ENCODE measurements at regions not wholly inside any gene's neighbourhood (a gene's known extent, or its start where the extent isn't known, plus 50 kb on each side); places are given as distances from the start of the nearest gene placed in this dataset.

DNA sequence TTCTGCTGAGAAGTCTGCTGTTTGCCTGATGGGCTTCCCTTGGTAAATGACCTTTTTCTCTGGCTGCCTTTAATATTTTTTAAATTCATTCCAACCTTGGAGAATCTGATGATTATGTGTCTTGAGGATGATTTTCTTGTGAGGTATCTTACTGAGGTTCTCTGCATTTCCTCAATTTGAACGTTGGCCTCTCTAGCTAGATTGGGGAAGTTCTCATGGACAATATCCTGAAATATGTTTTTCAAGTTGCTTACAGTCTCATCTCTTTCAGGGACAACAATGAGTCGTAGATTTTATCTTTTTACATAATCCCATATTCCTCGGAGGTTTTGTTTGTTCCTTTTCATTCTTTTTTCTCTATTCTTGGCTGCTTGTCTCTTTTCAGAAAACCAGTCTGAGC lies 208.4 kb downstream of the KIF20B start:
- DNase-seq (ENCODE audit: low spot score), result no peak
- Mint-ChIP-seq H3K4me3 (ENCODE audit: unreplicated experiment) (no peak overlapping the region), H3K27me3 (ENCODE audit: unreplicated experiment) (peaks cover 1% of the 10 kb centered on the region), H3K4me1 (ENCODE audit: unreplicated experiment) (peaks cover 3% of the 10 kb centered on the region), H3K27ac (ENCODE audit: unreplicated experiment) (no peak overlapping the region), H3K9me3 (ENCODE audit: unreplicated experiment) (no peaks in the 10 kb centered on the region), H3K36me3 (ENCODE audit: low read depth, unreplicated experiment) (no peaks in the 10 kb centered on the region)
- TF ChIP-seq, protein P1, sequence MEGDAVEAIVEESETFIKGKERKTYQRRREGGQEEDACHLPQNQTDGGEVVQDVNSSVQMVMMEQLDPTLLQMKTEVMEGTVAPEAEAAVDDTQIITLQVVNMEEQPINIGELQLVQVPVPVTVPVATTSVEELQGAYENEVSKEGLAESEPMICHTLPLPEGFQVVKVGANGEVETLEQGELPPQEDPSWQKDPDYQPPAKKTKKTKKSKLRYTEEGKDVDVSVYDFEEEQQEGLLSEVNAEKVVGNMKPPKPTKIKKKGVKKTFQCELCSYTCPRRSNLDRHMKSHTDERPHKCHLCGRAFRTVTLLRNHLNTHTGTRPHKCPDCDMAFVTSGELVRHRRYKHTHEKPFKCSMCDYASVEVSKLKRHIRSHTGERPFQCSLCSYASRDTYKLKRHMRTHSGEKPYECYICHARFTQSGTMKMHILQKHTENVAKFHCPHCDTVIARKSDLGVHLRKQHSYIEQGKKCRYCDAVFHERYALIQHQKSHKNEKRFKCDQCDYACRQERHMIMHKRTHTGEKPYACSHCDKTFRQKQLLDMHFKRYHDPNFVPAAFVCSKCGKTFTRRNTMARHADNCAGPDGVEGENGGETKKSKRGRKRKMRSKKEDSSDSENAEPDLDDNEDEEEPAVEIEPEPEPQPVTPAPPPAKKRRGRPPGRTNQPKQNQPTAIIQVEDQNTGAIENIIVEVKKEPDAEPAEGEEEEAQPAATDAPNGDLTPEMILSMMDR (IDR thresholded peaks at IDR 0.05; ENCODE audit: unreplicated experiment), result no peak

DNA sequence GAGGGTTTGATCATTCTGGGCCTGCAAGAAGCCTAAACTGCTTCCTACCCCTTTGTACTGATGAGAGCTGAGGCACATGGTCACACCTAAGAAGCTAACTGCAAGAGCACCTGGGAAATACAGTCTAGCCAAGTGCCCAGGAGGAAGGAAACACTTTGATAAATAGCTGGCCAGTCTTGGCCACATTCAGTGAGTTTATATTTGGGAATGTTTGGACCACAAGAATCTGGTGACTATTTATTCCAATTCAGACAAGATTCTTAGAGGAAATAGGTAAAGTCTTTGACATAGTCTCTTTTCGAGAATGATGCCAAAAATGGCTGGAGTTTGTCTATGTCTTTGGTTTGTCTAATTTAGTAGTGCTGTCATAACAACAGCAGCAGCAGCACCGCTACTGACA lies 213.6 kb downstream of the KIF20B start:
- no peaks in the 10 kb centered on the region for H3K9me3 Mint-ChIP-seq (ENCODE audit: unreplicated experiment)
- peaks cover 3% of the 10 kb centered on the region for H3K4me1 Mint-ChIP-seq (ENCODE audit: unreplicated experiment)
- no peak overlapping the region for H3K27ac Mint-ChIP-seq (ENCODE audit: unreplicated experiment)
- no peaks in the 10 kb centered on the region for H3K27me3 Mint-ChIP-seq (ENCODE audit: unreplicated experiment)
- no peaks in the 10 kb centered on the region for H3K36me3 Mint-ChIP-seq (ENCODE audit: low read depth, unreplicated experiment)
- H3K4me3 Mint-ChIP-seq (ENCODE audit: unreplicated experiment), result no peak overlapping the region
- DNase-seq (ENCODE audit: low spot score), result no peak
- TF ChIP-seq, protein P1 (IDR thresholded peaks at IDR 0.05; ENCODE audit: unreplicated experiment), result no peak

DNA sequence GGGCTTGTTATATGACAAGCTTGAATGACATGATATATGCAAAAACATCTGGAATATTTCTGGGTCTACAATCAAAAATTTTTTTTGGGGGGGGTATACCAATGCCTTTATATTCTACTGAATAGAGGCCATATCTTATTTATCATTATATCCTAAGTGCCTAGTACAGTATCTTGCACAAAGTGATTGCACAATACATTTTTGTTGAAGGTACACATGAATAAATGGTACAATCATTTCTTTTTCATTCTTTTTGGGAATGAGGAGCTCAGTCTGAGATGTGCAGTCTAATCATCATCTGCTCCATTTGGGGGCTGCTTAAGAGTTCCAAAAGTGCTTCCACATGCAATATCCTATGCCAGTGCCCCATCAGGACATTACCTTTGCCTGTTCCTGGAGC lies 214.6 kb downstream of the KIF20B start:
- DNase-seq (ENCODE audit: low spot score), result no peak
- H3K27ac Mint-ChIP-seq (ENCODE audit: unreplicated experiment), result no peak overlapping the region
- no peaks in the 10 kb centered on the region for H3K27me3 Mint-ChIP-seq (ENCODE audit: unreplicated experiment)
- no peak overlapping the region for H3K4me3 Mint-ChIP-seq (ENCODE audit: unreplicated experiment)
- TF ChIP-seq, protein P1 (IDR thresholded peaks at IDR 0.05; ENCODE audit: unreplicated experiment), result no peak
- H3K9me3 Mint-ChIP-seq (ENCODE audit: unreplicated experiment), result no peaks in the 10 kb centered on the region
- no peaks in the 10 kb centered on the region for H3K36me3 Mint-ChIP-seq (ENCODE audit: low read depth, unreplicated experiment)
- H3K4me1 Mint-ChIP-seq (ENCODE audit: unreplicated experiment), result peaks cover 3% of the 10 kb centered on the region

DNA sequence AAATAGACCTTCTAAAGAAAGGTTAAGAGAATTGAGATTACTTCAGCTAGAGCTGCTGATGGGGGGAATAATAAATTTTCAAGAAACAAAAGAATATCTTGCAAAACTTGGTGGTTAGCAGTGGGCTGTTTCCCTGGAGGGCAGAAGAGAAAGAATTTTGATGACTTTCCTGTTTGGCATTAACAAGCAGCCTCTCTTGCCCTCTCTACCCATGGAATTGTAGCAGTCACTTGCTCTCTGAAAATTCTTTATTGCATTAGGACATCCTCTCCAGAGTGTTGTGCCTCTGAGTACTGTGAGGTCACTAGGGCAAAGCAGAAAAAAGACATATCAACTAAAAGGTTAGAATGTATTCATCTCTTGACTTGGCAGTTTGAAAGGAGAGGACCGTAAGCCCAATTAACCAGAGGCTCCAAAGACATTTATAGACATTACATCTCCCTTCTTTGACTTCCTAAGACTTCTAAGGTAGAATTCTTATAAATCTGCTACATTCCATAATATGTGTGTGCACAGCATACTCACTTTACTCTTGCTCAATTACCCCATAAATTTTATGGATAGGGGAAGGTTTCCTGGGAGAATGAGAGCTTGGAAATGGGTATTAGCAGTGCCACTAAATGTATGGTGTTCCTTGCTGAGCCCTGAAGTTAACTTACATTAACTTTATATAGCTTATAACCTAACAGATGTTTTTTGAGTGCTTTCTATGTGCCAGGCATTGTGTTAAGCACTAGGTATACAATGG lies 215.3 kb downstream of the KIF20B start:
- DNase-seq (ENCODE audit: low spot score), result no peak
- no peaks in the 10 kb centered on the region for H3K36me3 Mint-ChIP-seq (ENCODE audit: low read depth, unreplicated experiment)
- H3K27me3 Mint-ChIP-seq (ENCODE audit: unreplicated experiment), result no peaks in the 10 kb centered on the region
- TF ChIP-seq, protein P1 (IDR thresholded peaks at IDR 0.05; ENCODE audit: unreplicated experiment), result no peak
- no peak overlapping the region for H3K4me3 Mint-ChIP-seq (ENCODE audit: unreplicated experiment)
- no peak overlapping the region for H3K27ac Mint-ChIP-seq (ENCODE audit: unreplicated experiment)
- H3K9me3 Mint-ChIP-seq (ENCODE audit: unreplicated experiment), result no peaks in the 10 kb centered on the region
- peaks cover 3% of the 10 kb centered on the region for H3K4me1 Mint-ChIP-seq (ENCODE audit: unreplicated experiment)

DNA sequence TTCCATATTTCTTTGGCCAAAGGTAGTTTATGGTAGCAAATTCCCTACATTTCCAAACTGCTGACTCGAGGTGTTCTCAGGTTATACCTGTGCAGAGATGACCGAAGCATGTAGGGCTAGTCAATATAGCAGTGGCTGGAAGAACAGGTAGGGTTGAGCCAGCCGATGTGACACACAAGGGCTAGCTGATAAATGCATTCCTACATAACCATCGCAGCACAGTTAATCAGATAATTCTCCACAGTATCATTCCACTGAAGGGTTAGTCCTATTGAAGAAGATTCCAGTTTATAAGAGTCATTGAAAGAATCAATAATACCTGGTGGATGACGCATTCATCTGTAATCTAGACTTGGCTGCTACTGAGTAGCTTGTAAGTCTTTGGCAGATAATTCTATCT lies 220.0 kb downstream of the KIF20B start:
- Mint-ChIP-seq H3K4me1 (ENCODE audit: unreplicated experiment) (peaks cover 3% of the 10 kb centered on the region), H3K9me3 (ENCODE audit: unreplicated experiment) (no peaks in the 10 kb centered on the region), H3K27ac (ENCODE audit: unreplicated experiment) (no peak overlapping the region), H3K4me3 (ENCODE audit: unreplicated experiment) (no peak overlapping the region), H3K36me3 (ENCODE audit: low read depth, unreplicated experiment) (no peaks in the 10 kb centered on the region), H3K27me3 (ENCODE audit: unreplicated experiment) (no peaks in the 10 kb centered on the region)
- TF ChIP-seq, protein P1 (IDR thresholded peaks at IDR 0.05; ENCODE audit: unreplicated experiment), result no peak
- DNase-seq (ENCODE audit: low spot score), result no peak

Measured in endothelial cell (in vitro differentiated cells).